HEK293T (cell line): ENCODE measurements at regions not wholly inside any gene's neighbourhood (a gene's known extent, or its start where the extent isn't known, plus 50 kb on each side); places are given as distances from the start of the nearest gene placed in this dataset.

ENCODE experiments used
- ARNT ChIP-seq: fragments of 450-650 bp; IDR thresholded peaks from 2 replicates; pipeline ENCODE4 v1.6.1; 2017; ENCODE audit warnings: mild to moderate bottlenecking
- CTBP1 ChIP-seq: fragments of 450-650 bp; IDR thresholded peaks from 2 replicates; pipeline ENCODE4 v1.6.1; 2016; ENCODE audit warnings: borderline replicate concordance
- ELF4 ChIP-seq: fragments of 450-650 bp; IDR thresholded peaks from 2 replicates; pipeline ENCODE4 v1.6.1; 2017; ENCODE audit warnings: antibody characterized with exemption
- FOXA1 ChIP-seq: fragments of 450-650 bp; IDR thresholded peaks from 2 replicates; pipeline ENCODE4 v1.6.1; 2016; ENCODE audit warnings: mild to moderate bottlenecking
- FOXK2 ChIP-seq: fragments of 450-650 bp; IDR thresholded peaks from 2 replicates; pipeline ENCODE4 v1.6.1; 2016; ENCODE audit warnings: mild to moderate bottlenecking
- L3MBTL2 ChIP-seq: fragments of 450-650 bp; conservative IDR thresholded peaks from 2 replicates; pipeline ENCODE4 v1.6.1; 2016; ENCODE audit warnings: mild to moderate bottlenecking
- SP1 ChIP-seq: fragments of 450-650 bp; IDR thresholded peaks from 2 replicates; pipeline ENCODE4 v1.6.1; 2017
- TARDBP ChIP-seq: fragments of 450-650 bp; IDR thresholded peaks from 2 replicates; pipeline ENCODE4 v1.6.1; 2016
- TF ChIP-seq, protein P1 (sequence below): fragments of 450-650 bp; IDR thresholded peaks from 2 replicates; pipeline ENCODE4 v1.6.1; 2016

DNA sequence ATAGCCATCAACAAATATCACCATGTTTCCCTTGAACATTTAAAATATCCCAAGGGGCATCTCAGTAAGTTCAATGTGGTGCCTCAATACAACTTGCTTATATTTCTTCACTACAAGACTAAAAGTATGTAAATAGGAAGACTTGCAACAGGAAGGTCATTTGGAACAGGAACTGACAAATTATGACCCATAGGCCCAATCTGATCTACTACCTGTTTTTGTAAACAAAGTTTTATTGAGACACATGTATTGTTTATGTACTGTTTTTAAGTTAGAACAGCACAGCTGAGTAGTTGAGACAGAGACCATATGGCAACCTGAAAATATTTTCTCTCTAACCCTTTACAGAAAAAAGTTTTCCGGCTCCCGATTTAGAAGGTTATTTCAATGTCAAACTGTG, 154.8 kb upstream of the TFPI start:
- TF ChIP-seq SP1: no peak
- TF ChIP-seq ARNT: no peak
- no peak for TF ChIP-seq ELF4
- TF ChIP-seq, protein P1, sequence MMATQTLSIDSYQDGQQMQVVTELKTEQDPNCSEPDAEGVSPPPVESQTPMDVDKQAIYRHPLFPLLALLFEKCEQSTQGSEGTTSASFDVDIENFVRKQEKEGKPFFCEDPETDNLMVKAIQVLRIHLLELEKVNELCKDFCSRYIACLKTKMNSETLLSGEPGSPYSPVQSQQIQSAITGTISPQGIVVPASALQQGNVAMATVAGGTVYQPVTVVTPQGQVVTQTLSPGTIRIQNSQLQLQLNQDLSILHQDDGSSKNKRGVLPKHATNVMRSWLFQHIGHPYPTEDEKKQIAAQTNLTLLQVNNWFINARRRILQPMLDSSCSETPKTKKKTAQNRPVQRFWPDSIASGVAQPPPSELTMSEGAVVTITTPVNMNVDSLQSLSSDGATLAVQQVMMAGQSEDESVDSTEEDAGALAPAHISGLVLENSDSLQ: no peak
- no peak for TF ChIP-seq CTBP1
- no peak for TF ChIP-seq L3MBTL2
- no peak for TF ChIP-seq FOXK2
- TF ChIP-seq TARDBP: no peak
- TF ChIP-seq FOXA1: no peak
